Left lung (tissue), 4 donors: ENCODE measurements at regions not wholly inside any gene's neighbourhood (a gene's known extent, or its start where the extent isn't known, plus 50 kb on each side); places are given as distances from the start of the nearest gene placed in this dataset.

Experiments used
- ATAC-seq: fragments of 200-7000 bp; cut with Tn5 transposase; one replicate; pipeline ENCODE4 v1.9.1; 2020; ENCODE audit warnings: moderate library complexity
- DNase-seq, 4 donors: peaks; one replicate each; pipeline ENCODE4 v3.0.0-alpha.2; 2013 to 2020
- H3K27ac ChIP-seq, 2 donors: fragments of 200-600 bp; sonication (generic) in 1 of 2; one replicate each; pipeline versions ENCODE4 v1.5.0 to v1.8.0; 2020 to 2021
- H3K27me3 ChIP-seq, 2 donors: fragments of 200-600 bp; sonication (generic) in 1 of 2; one replicate each; pipeline versions ENCODE4 v1.5.0 to v1.8.0; 2020 to 2021
- H3K36me3 ChIP-seq, 2 donors: fragments of 200-600 bp; sonication (generic) in 1 of 2; one replicate each; pipeline versions ENCODE4 v1.5.0 to v1.8.0; 2020 to 2021
- H3K4me1 ChIP-seq, 2 donors: fragments of 200-600 bp; one replicate each; pipeline ENCODE4 v1.8.0; 2021
- H3K4me3 ChIP-seq, 2 donors: fragments of 200-600 bp; sonication (generic) in 1 of 2; one replicate each; pipeline versions ENCODE4 v1.5.0 to v1.8.0; 2020 to 2021; ENCODE audit warnings: mild to moderate bottlenecking in 1 of 2
- H3K9me3 ChIP-seq, 2 donors: fragments of 200-600 bp; sonication (generic) in 1 of 2; one replicate each; pipeline versions ENCODE4 v1.5.0 to v1.8.0; 2020 to 2021
- CTCF ChIP-seq, 2 donors: fragments of 200-600 bp; sonication (generic) in 1 of 2; IDR thresholded peaks; one replicate each; pipeline versions ENCODE4 v1.5.0 to v1.8.0; 2021; ENCODE audit warnings: antibody characterized with exemption in 2 of 2
- intact Hi-C, 2 donors: fragments of 100-400 bp; cut with DNase I; formaldehyde crosslinking; loops; one replicate each; pipeline versions ENCODE4 v1.11.2 to v1.14.2; 2022
- donor health status: DM: no; HTN: yes; CAD: no.
- donor health status: DM: no; HTN: no; CAD: no.

- Histone ChIP-seq H3K4me3 (no peak overlapping the region), H3K27ac (no peak overlapping the region), H3K4me1 (no peaks in the 10 kb centered on the region), H3K9me3 (no peaks in the 10 kb centered on the region), H3K36me3 (no peaks in the 10 kb centered on the region), H3K27me3 (no peaks in the 10 kb centered on the region)
- DNase-seq (no peak), ATAC-seq (no peak)
- no peak for TF ChIP-seq CTCF (IDR thresholded peaks at IDR 0.05)
- intact Hi-C loops: no loop called here
Observed at GRCh38 chr3:162658003-162658402, 1161.4 kb downstream of the OTOL1 start.

- peaks cover 0 to 3% of the 10 kb centered on the region in 2 donors for H3K9me3 ChIP-seq
- ATAC-seq: no peak
- intact Hi-C loops: no loop called here
- H3K27ac ChIP-seq: no peak overlapping the region
- H3K27me3 ChIP-seq: no peaks in the 10 kb centered on the region
- no peak for DNase-seq
- H3K4me1 ChIP-seq: no peaks in the 10 kb centered on the region
- H3K4me3 ChIP-seq: no peak overlapping the region
- H3K36me3 ChIP-seq: no peaks in the 10 kb centered on the region
- TF ChIP-seq CTCF (IDR thresholded peaks at IDR 0.05): no peak
Observed at GRCh38 chr3:162665684-162666391, 1169.2 kb downstream of the OTOL1 start.

GRCh38 chr3:162666835-162667234, 1170.2 kb downstream of the OTOL1 start:
- DNase-seq (peak in 1 of 4 donors; percentile 17), ATAC-seq (no peak)
- Histone ChIP-seq H3K4me3 (no peak overlapping the region), H3K9me3 (peaks cover 0 to 3% of the 10 kb centered on the region in 2 donors), H3K27ac (no peak overlapping the region), H3K27me3 (no peaks in the 10 kb centered on the region), H3K36me3 (no peaks in the 10 kb centered on the region), H3K4me1 (no peaks in the 10 kb centered on the region)
- TF ChIP-seq CTCF (IDR thresholded peaks at IDR 0.05): no peak
- intact Hi-C loops: no loop called here

- no peak overlapping the region for H3K4me3 ChIP-seq
- H3K9me3 ChIP-seq: peaks cover 0 to 3% of the 10 kb centered on the region in 2 donors
- DNase-seq (no peak), ATAC-seq (no peak)
- H3K36me3 ChIP-seq: no peaks in the 10 kb centered on the region
- H3K27ac ChIP-seq: no peak overlapping the region
- TF ChIP-seq CTCF (IDR thresholded peaks at IDR 0.05): no peak
- H3K4me1 ChIP-seq: no peaks in the 10 kb centered on the region
- intact Hi-C loops: no loop called here
- H3K27me3 ChIP-seq: no peaks in the 10 kb centered on the region
Observed at GRCh38 chr3:162670181-162670580, 1173.6 kb downstream of the OTOL1 start.

- intact Hi-C loops: no loop called here
Observed at GRCh38 chr3:162677475-162677874, 1180.9 kb downstream of the OTOL1 start.

More at GRCh38 chr3:162677475-162677874, 1180.9 kb downstream of the OTOL1 start:
- no peak for TF ChIP-seq CTCF (IDR thresholded peaks at IDR 0.05)
- Histone ChIP-seq H3K27ac (no peak overlapping the region), H3K36me3 (no peaks in the 10 kb centered on the region), H3K27me3 (no peaks in the 10 kb centered on the region), H3K4me3 (no peak overlapping the region), H3K4me1 (no peaks in the 10 kb centered on the region), H3K9me3 (no peaks in the 10 kb centered on the region)
- ATAC-seq (no peak), DNase-seq (no peak)
